ENCODE measurements at regions not wholly inside any gene's neighbourhood (a gene's known extent, or its start where the extent isn't known, plus 50 kb on each side); places are given as distances from the start of the nearest gene placed in this dataset.

GRCh38 chr6:82076916-82077315, 170.6 kb downstream of the IBTK start:
- DNase-seq (ENCODE audit: low read depth, low spot score), result no peak
- TF ChIP-seq CTCF (IDR thresholded peaks at IDR 0.05; ENCODE audit: low read depth, low read length), result no peak
- Histone ChIP-seq H3K27me3 (ENCODE audit: control insufficient read depth, insufficient read depth, low read length) (no peaks in the 10 kb centered on the region), H3K4me3 (ENCODE audit: low read depth, low read length) (no peak overlapping the region), H3K27ac (ENCODE audit: low read depth, low read length) (no peak overlapping the region), H3K9me3 (ENCODE audit: control insufficient read depth, insufficient read depth, low read length) (no peaks in the 10 kb centered on the region)
- ChIA-PET CTCF (no interaction called here), POLR2A (no interaction called here)

- DNase-seq (ENCODE audit: low read depth, low spot score), result no peak
- Histone ChIP-seq H3K27ac (ENCODE audit: low read depth, low read length) (no peak overlapping the region), H3K4me3 (ENCODE audit: low read depth, low read length) (no peak overlapping the region), H3K9me3 (ENCODE audit: control insufficient read depth, insufficient read depth, low read length) (no peaks in the 10 kb centered on the region), H3K27me3 (ENCODE audit: control insufficient read depth, insufficient read depth, low read length) (no peaks in the 10 kb centered on the region)
- ChIA-PET POLR2A (no interaction called here), CTCF (interaction anchor here (0.9 kb wide), 1 partner anchor 34 kb away, joined by 3 read pairs; no protein-coding TSS in a partner anchor)
- TF ChIP-seq CTCF (IDR thresholded peaks at IDR 0.05; ENCODE audit: low read depth, low read length), result no peak
Measured at GRCh38 chr6:82074556-82074955, 173.0 kb downstream of the IBTK start.

GRCh38 chr6:82073484-82073883, 174.1 kb downstream of the IBTK start:
- Histone ChIP-seq H3K27me3 (ENCODE audit: control insufficient read depth, insufficient read depth, low read length) (no peaks in the 10 kb centered on the region), H3K4me3 (ENCODE audit: low read depth, low read length) (no peak overlapping the region), H3K9me3 (ENCODE audit: control insufficient read depth, insufficient read depth, low read length) (no peaks in the 10 kb centered on the region), H3K27ac (ENCODE audit: low read depth, low read length) (no peak overlapping the region)
- ChIA-PET POLR2A (no interaction called here), CTCF (interaction anchor here (1.1 kb wide), 1 partner anchor 33 kb away, joined by 3 read pairs; no protein-coding TSS in a partner anchor)
- no peak for DNase-seq (ENCODE audit: low read depth, low spot score)
- no peak for TF ChIP-seq CTCF (IDR thresholded peaks at IDR 0.05; ENCODE audit: low read depth, low read length)

- no peaks in the 10 kb centered on the region for H3K27me3 ChIP-seq (ENCODE audit: control insufficient read depth, insufficient read depth, low read length)
- CTCF ChIA-PET, result interaction anchor here (1.1 kb wide), 1 partner anchor 32 kb away, joined by 3 read pairs; no protein-coding TSS in a partner anchor
- H3K4me3 ChIP-seq (ENCODE audit: low read depth, low read length), result no peak overlapping the region
- no peak overlapping the region for H3K27ac ChIP-seq (ENCODE audit: low read depth, low read length)
- peak; percentile 24 for DNase-seq (ENCODE audit: low read depth, low spot score)
- no peaks in the 10 kb centered on the region for H3K9me3 ChIP-seq (ENCODE audit: control insufficient read depth, insufficient read depth, low read length)
- POLR2A ChIA-PET, result no interaction called here
- no peak for TF ChIP-seq CTCF (IDR thresholded peaks at IDR 0.05; ENCODE audit: low read depth, low read length)
Measured at GRCh38 chr6:82072751-82073150, 174.8 kb downstream of the IBTK start.

- ChIA-PET POLR2A (no interaction called here), CTCF (interaction anchor here (1.1 kb wide), 1 partner anchor 31 kb away, joined by 3 read pairs; no protein-coding TSS in a partner anchor)
- no peak for TF ChIP-seq CTCF (IDR thresholded peaks at IDR 0.05; ENCODE audit: low read depth, low read length)
- H3K9me3 ChIP-seq (ENCODE audit: control insufficient read depth, insufficient read depth, low read length), result no peaks in the 10 kb centered on the region
- H3K4me3 ChIP-seq (ENCODE audit: low read depth, low read length), result no peak overlapping the region
- H3K27me3 ChIP-seq (ENCODE audit: control insufficient read depth, insufficient read depth, low read length), result no peaks in the 10 kb centered on the region
- H3K27ac ChIP-seq (ENCODE audit: low read depth, low read length), result no peak overlapping the region
- no peak for DNase-seq (ENCODE audit: low read depth, low spot score)
Measured at GRCh38 chr6:82072121-82072521, 175.4 kb downstream of the IBTK start.

Data from AG04450 (cell line).